ENCODE measurements at regions not wholly inside any gene's neighbourhood (a gene's known extent, or its start where the extent isn't known, plus 50 kb on each side); places are given as distances from the start of the nearest gene placed in this dataset.

- TF ChIP-seq, protein P1, sequence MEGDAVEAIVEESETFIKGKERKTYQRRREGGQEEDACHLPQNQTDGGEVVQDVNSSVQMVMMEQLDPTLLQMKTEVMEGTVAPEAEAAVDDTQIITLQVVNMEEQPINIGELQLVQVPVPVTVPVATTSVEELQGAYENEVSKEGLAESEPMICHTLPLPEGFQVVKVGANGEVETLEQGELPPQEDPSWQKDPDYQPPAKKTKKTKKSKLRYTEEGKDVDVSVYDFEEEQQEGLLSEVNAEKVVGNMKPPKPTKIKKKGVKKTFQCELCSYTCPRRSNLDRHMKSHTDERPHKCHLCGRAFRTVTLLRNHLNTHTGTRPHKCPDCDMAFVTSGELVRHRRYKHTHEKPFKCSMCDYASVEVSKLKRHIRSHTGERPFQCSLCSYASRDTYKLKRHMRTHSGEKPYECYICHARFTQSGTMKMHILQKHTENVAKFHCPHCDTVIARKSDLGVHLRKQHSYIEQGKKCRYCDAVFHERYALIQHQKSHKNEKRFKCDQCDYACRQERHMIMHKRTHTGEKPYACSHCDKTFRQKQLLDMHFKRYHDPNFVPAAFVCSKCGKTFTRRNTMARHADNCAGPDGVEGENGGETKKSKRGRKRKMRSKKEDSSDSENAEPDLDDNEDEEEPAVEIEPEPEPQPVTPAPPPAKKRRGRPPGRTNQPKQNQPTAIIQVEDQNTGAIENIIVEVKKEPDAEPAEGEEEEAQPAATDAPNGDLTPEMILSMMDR (IDR thresholded peaks at IDR 0.05 in 4 of 5, conservative IDR thresholded peaks at IDR 0.05 in 1 of 5) = no peak
- TF ChIP-seq POLR2A (IDR thresholded peaks at IDR 0.05) = no peak
These were observed 243.8 kb downstream of the ADGRL2 start for GRCh38 chr1:82044536-82044935.

All from gastrocnemius medialis (tissue), 4 donors.